DMS53 (cell line): ENCODE measurements at regions not wholly inside any gene's neighbourhood (a gene's known extent, or its start where the extent isn't known, plus 50 kb on each side); places are given as distances from the start of the nearest gene placed in this dataset.
"Not testable (repeated sequence)": the region's sequence is repeated elsewhere in the genome, so short reads cannot be mapped to it uniquely, and the experiment has no call there.

Experiments
- DNase-seq: peaks from one replicate; lab custom pipeline; 2025; lab: John Stamatoyannopoulos, UW

- DNase-seq, result no peak
Observed at GRCh38 chr10:125554016-125554703, 128.8 kb downstream of the TEX36 start.

GRCh38 chr10:125553091-125553490 is 129.9 kb downstream of the TEX36 start:
- DNase-seq, result no peak

- DNase-seq, result no peak
Observed at GRCh38 chr10:125551247-125551646, 131.7 kb downstream of the TEX36 start.

- DNase-seq, result peak; percentile 9
Observed at GRCh38 chr10:125550362-125550761, 132.6 kb downstream of the TEX36 start.

- no peak for DNase-seq
Observed at GRCh38 chr10:125549653-125550052, 133.3 kb downstream of the TEX36 start.

- DNase-seq, result no peak
Observed at GRCh38 chr10:125548878-125549277, 134.1 kb downstream of the TEX36 start.

GRCh38 chr10:125548356-125548755 is 134.6 kb downstream of the TEX36 start:
- DNase-seq, result no peak

- no peak for DNase-seq
Observed at GRCh38 chr10:125547010-125547650, 135.8 kb downstream of the TEX36 start.

GRCh38 chr10:125543796-125544195 is 139.2 kb downstream of the TEX36 start:
- no peak for DNase-seq

GRCh38 chr10:125538947-125539731 is 143.8 kb downstream of the TEX36 start:
- peak; percentile 92 for DNase-seq

- no peak for DNase-seq
Observed at GRCh38 chr10:125536236-125536635, 146.7 kb downstream of the TEX36 start.

- no peak for DNase-seq
Observed at GRCh38 chr10:125535559-125535958, 147.4 kb downstream of the TEX36 start.

GRCh38 chr10:125534515-125534914 is 148.4 kb downstream of the TEX36 start:
- DNase-seq, result no peak

GRCh38 chr10:125533866-125534265 is 149.1 kb downstream of the TEX36 start:
- no peak for DNase-seq

- DNase-seq, result peak; percentile 93
Observed at GRCh38 chr10:125531465-125531864, 151.5 kb downstream of the TEX36 start.

- no peak for DNase-seq
Observed at GRCh38 chr10:125523347-125523746, 159.6 kb downstream of the TEX36 start.

GRCh38 chr10:125521721-125522680 is 161.0 kb downstream of the TEX36 start:
- peak; percentile 50 for DNase-seq

- no peak for DNase-seq
Observed at GRCh38 chr10:125520968-125521367, 162.0 kb downstream of the TEX36 start.

GRCh38 chr10:125518397-125518796 is 164.6 kb downstream of the TEX36 start:
- DNase-seq, result not testable (repeated sequence)

GRCh38 chr10:125515571-125515970 is 167.4 kb downstream of the TEX36 start:
- no peak for DNase-seq

GRCh38 chr10:125514206-125515162 is 168.5 kb downstream of the TEX36 start:
- DNase-seq, result no peak
